ENCODE measurements at regions not wholly inside any gene's neighbourhood (a gene's known extent, or its start where the extent isn't known, plus 50 kb on each side); places are given as distances from the start of the nearest gene placed in this dataset.

DNA sequence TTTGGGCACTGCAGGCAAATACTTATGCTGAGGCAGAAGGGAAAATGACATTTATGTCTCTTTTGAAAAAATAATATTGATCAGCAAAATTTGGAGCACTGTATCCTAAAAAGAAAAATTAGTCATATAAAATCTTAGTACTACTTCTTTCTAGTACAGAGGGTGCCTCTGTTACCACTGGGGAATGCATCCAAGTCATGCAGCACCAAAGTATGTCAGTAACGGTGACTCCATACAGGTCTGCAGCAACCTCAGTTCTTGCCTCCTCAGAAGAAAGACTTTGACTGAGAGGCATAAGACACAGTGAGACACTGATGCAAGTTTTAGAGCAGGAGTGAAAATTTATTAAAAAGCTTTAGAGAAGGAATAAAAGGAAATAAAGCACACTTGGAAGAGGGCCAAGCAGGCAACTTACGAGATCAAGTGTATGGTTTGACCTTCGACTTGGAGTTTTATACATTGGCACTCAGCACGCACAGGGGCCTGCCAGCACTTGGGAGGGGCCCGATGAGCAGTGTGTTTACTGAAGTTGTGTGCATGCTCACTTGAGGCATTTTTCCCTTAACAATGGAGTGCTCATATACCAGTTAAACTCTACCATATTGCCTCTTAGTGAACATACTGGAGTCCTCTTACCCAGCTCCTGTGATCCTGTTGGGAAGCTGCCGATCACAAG lies 1244.8 kb downstream of the EPHA7 start:
- Histone ChIP-seq H3K4me1 (ENCODE audit: control insufficient read depth in 4 of 4, insufficient read depth in 4 of 4, low read length in 3 of 4) (no peaks in the 10 kb centered on the region), H3K36me3 (ENCODE audit: control insufficient read depth in 4 of 4, insufficient read depth in 3 of 4, low read depth in 1 of 4, low read length in 3 of 4) (no peaks in the 10 kb centered on the region), H3K9me3 (ENCODE audit: control insufficient read depth in 4 of 4, low read length in 3 of 4) (no peaks in the 10 kb centered on the region), H3K4me3 (ENCODE audit: low read depth in 1 of 3, low read length in 3 of 3) (no peak overlapping the region), H3K27ac (ENCODE audit: low read depth in 1 of 2, low read length in 2 of 2) (no peak overlapping the region), H3K27me3 (ENCODE audit: control insufficient read depth in 4 of 4, insufficient read depth in 4 of 4, low read length in 3 of 4) (no peaks in the 10 kb centered on the region), H3K9ac (ENCODE audit: low read depth in 1 of 2, low read length in 2 of 2) (no peak overlapping the region)
- WGBS: 77% methylated on average over 6 of the region's 6 CpGs
- TF ChIP-seq GABPA (IDR thresholded peaks at IDR 0.05 in 1 of 2, conservative IDR thresholded peaks at IDR 0.05 in 1 of 2) (no peak), SP1 (IDR thresholded peaks at IDR 0.05) (no peak)
- TF ChIP-seq, protein P1, sequence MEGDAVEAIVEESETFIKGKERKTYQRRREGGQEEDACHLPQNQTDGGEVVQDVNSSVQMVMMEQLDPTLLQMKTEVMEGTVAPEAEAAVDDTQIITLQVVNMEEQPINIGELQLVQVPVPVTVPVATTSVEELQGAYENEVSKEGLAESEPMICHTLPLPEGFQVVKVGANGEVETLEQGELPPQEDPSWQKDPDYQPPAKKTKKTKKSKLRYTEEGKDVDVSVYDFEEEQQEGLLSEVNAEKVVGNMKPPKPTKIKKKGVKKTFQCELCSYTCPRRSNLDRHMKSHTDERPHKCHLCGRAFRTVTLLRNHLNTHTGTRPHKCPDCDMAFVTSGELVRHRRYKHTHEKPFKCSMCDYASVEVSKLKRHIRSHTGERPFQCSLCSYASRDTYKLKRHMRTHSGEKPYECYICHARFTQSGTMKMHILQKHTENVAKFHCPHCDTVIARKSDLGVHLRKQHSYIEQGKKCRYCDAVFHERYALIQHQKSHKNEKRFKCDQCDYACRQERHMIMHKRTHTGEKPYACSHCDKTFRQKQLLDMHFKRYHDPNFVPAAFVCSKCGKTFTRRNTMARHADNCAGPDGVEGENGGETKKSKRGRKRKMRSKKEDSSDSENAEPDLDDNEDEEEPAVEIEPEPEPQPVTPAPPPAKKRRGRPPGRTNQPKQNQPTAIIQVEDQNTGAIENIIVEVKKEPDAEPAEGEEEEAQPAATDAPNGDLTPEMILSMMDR (IDR thresholded peaks at IDR 0.05; ENCODE audit: low read depth, low read length, missing input control): no peak
- DNase-seq (ENCODE audit: low spot score): no peak

DNA sequence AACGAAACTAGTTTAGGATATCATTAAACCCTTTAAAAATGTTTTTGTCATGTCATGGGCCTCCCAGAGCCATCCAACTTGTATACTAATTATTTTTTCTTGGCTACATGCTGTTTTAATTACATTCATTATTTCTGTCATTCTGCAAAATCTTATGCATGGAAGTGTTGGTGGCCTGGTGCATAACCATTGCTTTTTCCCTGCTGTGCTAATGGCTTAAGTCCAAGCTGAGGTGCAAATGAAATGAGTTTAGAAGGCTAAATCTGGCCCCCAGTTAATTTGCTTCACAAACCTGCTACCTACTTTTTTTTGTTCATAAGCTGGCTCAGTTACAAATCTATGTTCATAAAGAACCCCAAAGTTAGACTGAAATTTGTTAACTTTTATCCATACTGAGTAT lies 1249.9 kb downstream of the EPHA7 start:
- Histone ChIP-seq H3K9ac (ENCODE audit: low read depth in 1 of 2, low read length in 2 of 2) (no peak overlapping the region), H3K27ac (ENCODE audit: low read depth in 1 of 2, low read length in 2 of 2) (no peak overlapping the region), H3K36me3 (ENCODE audit: control insufficient read depth in 4 of 4, insufficient read depth in 3 of 4, low read depth in 1 of 4, low read length in 3 of 4) (no peaks in the 10 kb centered on the region), H3K4me1 (ENCODE audit: control insufficient read depth in 4 of 4, insufficient read depth in 4 of 4, low read length in 3 of 4) (no peaks in the 10 kb centered on the region), H3K9me3 (ENCODE audit: control insufficient read depth in 4 of 4, low read length in 3 of 4) (no peaks in the 10 kb centered on the region), H3K4me3 (ENCODE audit: low read depth in 1 of 3, low read length in 3 of 3) (no peak overlapping the region), H3K27me3 (ENCODE audit: control insufficient read depth in 4 of 4, insufficient read depth in 4 of 4, low read length in 3 of 4) (no peaks in the 10 kb centered on the region)
- DNase-seq (ENCODE audit: low spot score): no peak
- TF ChIP-seq RAD21 (IDR thresholded peaks at IDR 0.05): no peak
- no peak for TF ChIP-seq SP1 (IDR thresholded peaks at IDR 0.05)
- TF ChIP-seq, protein P2, sequence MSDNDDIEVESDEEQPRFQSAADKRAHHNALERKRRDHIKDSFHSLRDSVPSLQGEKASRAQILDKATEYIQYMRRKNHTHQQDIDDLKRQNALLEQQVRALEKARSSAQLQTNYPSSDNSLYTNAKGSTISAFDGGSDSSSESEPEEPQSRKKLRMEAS (IDR thresholded peaks at IDR 0.05): no peak
- TF ChIP-seq HNF4A (conservative IDR thresholded peaks at IDR 0.05): no peak
- TF ChIP-seq EGR1 (IDR thresholded peaks at IDR 0.05; ENCODE audit: low read depth in 2 of 2): no peak
- TF ChIP-seq, protein P1 (IDR thresholded peaks at IDR 0.05; ENCODE audit: low read depth, low read length, missing input control): no peak
- no peak for TF ChIP-seq FOXA2 (IDR thresholded peaks at IDR 0.05)
- TF ChIP-seq, protein P3, sequence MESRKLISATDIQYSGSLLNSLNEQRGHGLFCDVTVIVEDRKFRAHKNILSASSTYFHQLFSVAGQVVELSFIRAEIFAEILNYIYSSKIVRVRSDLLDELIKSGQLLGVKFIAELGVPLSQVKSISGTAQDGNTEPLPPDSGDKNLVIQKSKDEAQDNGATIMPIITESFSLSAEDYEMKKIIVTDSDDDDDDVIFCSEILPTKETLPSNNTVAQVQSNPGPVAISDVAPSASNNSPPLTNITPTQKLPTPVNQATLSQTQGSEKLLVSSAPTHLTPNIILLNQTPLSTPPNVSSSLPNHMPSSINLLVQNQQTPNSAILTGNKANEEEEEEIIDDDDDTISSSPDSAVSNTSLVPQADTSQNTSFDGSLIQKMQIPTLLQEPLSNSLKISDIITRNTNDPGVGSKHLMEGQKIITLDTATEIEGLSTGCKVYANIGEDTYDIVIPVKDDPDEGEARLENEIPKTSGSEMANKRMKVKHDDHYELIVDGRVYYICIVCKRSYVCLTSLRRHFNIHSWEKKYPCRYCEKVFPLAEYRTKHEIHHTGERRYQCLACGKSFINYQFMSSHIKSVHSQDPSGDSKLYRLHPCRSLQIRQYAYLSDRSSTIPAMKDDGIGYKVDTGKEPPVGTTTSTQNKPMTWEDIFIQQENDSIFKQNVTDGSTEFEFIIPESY (IDR thresholded peaks at IDR 0.05): no peak
- no peak for TF ChIP-seq TAF1 (conservative IDR thresholded peaks at IDR 0.05)
- no peak for TF ChIP-seq NR2F2 (IDR thresholded peaks at IDR 0.05)
- no peak for TF ChIP-seq JUND (IDR thresholded peaks at IDR 0.05)
- no peak for TF ChIP-seq YY1 (IDR thresholded peaks at IDR 0.05)
- TF ChIP-seq GABPA (IDR thresholded peaks at IDR 0.05 in 1 of 2, conservative IDR thresholded peaks at IDR 0.05 in 1 of 2): no peak
- no peak for TF ChIP-seq RXRA (IDR thresholded peaks at IDR 0.05)
- TF ChIP-seq FOXA1 (IDR thresholded peaks at IDR 0.05): no peak
- WGBS: 69% methylated on average over 1 of the region's 1 CpG

Data from liver (tissue), 8 donors.